ENCODE measurements at regions not wholly inside any gene's neighbourhood (a gene's known extent, or its start where the extent isn't known, plus 50 kb on each side); places are given as distances from the start of the nearest gene placed in this dataset.

DNA sequence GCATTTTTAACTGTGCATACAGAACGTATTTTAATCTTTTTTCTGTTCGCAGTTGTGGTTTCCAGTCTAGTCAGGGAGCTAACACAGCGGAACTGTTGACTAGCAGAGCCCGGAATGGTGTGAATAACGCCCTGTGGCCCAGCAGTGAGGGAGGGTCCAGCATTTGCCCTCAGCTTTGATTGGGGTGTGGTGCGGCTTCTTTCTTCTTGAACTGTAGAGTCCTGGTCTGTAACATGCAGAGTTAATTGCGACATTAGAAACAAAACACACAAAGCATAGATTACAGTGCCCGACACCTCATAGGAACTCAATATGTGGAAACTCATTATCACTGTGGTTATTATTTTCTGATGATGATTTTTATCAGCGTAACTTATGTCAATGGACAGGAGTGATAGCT, 253.6 kb downstream of the SOX11 start (continued):
- TF ChIP-seq, protein P1, sequence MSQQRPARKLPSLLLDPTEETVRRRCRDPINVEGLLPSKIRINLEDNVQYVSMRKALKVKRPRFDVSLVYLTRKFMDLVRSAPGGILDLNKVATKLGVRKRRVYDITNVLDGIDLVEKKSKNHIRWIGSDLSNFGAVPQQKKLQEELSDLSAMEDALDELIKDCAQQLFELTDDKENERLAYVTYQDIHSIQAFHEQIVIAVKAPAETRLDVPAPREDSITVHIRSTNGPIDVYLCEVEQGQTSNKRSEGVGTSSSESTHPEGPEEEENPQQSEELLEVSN (IDR thresholded peaks at IDR 0.05): no peak
- TF ChIP-seq HDAC2 (IDR thresholded peaks at IDR 0.05; ENCODE audit: borderline replicate concordance in 1 of 2, low read depth in 2 of 2, low read length in 2 of 2): no peak
- TF ChIP-seq POLR2A (IDR thresholded peaks at IDR 0.05; ENCODE audit: control extremely low read depth in 1 of 2, low read depth in 2 of 2, low read length in 2 of 2): no peak
- no peak for TF ChIP-seq RFX5 (IDR thresholded peaks at IDR 0.05; ENCODE audit: borderline replicate concordance, low read depth, low read length)
- no peak for TF ChIP-seq SIN3A (conservative IDR thresholded peaks at IDR 0.05 in 1 of 2, IDR thresholded peaks at IDR 0.05 in 1 of 2; ENCODE audit: low read depth in 1 of 2, low read length in 2 of 2)
- TF ChIP-seq SUZ12 (IDR thresholded peaks at IDR 0.05; ENCODE audit: low read length): no peak
- TF ChIP-seq BACH1 (IDR thresholded peaks at IDR 0.05; ENCODE audit: low read length): no peak
- TF ChIP-seq SP4 (IDR thresholded peaks at IDR 0.05; ENCODE audit: low read length): no peak
- no peak for TF ChIP-seq SAP30 (IDR thresholded peaks at IDR 0.05; ENCODE audit: insufficient read depth, insufficient replicate concordance, low read length)
- TF ChIP-seq EGR1 (IDR thresholded peaks at IDR 0.05; ENCODE audit: borderline replicate concordance, low read depth, low read length): no peak

Measured in H1 (cell line).